ENCODE measurements at regions not wholly inside any gene's neighbourhood (a gene's known extent, or its start where the extent isn't known, plus 50 kb on each side); places are given as distances from the start of the nearest gene placed in this dataset.
A peak's percentile ranks its signal among the peaks of the same experiment; 100 is the strongest.

DNA sequence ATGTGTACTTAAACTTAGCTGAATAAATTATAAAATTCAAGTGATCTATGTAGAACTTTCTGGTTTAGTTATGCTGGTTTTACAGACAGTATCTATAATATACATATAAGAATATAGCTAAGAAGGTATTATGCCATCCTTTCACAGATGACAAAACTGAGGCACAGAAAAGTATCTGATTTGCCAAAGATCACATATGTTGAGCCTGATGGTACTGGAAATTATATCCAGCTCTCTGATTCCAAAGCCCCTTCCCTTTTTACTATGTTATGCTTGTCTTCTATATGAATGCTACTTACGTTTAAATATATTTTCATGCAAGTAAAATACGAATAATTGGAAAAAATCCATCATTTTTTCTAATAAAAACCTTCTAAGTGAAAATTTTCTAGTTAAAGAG lies 1631.3 kb downstream of the DPP10 start:
- Histone ChIP-seq H3K9me3 (ENCODE audit: insufficient read depth, low read length) (no peaks in the 10 kb centered on the region), H3K27me3 (ENCODE audit: insufficient read depth, insufficient read length) (no peaks in the 10 kb centered on the region), H3K9ac (ENCODE audit: insufficient read length, low read depth) (no peak overlapping the region), H3K4me1 (ENCODE audit: insufficient read depth, insufficient read length) (no peaks in the 10 kb centered on the region), H3K4me3 (ENCODE audit: insufficient read length, low read depth) (no peak overlapping the region), H3K36me3 (ENCODE audit: insufficient read depth, insufficient read length, low read length) (no peaks in the 10 kb centered on the region)
- TF ChIP-seq SUZ12 (IDR thresholded peaks at IDR 0.05; ENCODE audit: extremely low read depth, insufficient read depth, insufficient read length) (no peak), YY1 (IDR thresholded peaks at IDR 0.05; ENCODE audit: insufficient read depth, insufficient read length) (no peak), ZNF274 (IDR thresholded peaks at IDR 0.05; ENCODE audit: low read depth, low read length) (no peak)
- no peak for DNase-seq (ENCODE audit: low read depth, low spot score)

- Histone ChIP-seq H3K4me1 (ENCODE audit: insufficient read depth, insufficient read length) (no peaks in the 10 kb centered on the region), H3K4me3 (ENCODE audit: insufficient read length, low read depth) (no peak overlapping the region)
- TF ChIP-seq YY1 (IDR thresholded peaks at IDR 0.05; ENCODE audit: insufficient read depth, insufficient read length) (no peak), SUZ12 (IDR thresholded peaks at IDR 0.05; ENCODE audit: extremely low read depth, insufficient read depth, insufficient read length) (no peak), ZNF274 (IDR thresholded peaks at IDR 0.05; ENCODE audit: low read depth, low read length) (no peak)
These were observed 1631.7 kb downstream of the DPP10 start for GRCh38 chr2:116074161-116074560.

GRCh38 chr2:116088236-116088635 lies 1645.8 kb downstream of the DPP10 start:
- no peaks in the 10 kb centered on the region for H3K9me3 ChIP-seq (ENCODE audit: insufficient read depth, low read length)
- no peaks in the 10 kb centered on the region for H3K4me1 ChIP-seq (ENCODE audit: insufficient read depth, insufficient read length)
- no peak overlapping the region for H3K4me3 ChIP-seq (ENCODE audit: insufficient read length, low read depth)
- no peak overlapping the region for H3K9ac ChIP-seq (ENCODE audit: insufficient read length, low read depth)
- H3K27me3 ChIP-seq (ENCODE audit: insufficient read depth, insufficient read length) = no peaks in the 10 kb centered on the region
- H3K36me3 ChIP-seq (ENCODE audit: insufficient read depth, insufficient read length, low read length) = no peaks in the 10 kb centered on the region
- TF ChIP-seq ZNF274 (IDR thresholded peaks at IDR 0.05; ENCODE audit: low read depth, low read length) = no peak
- no peak for TF ChIP-seq SUZ12 (IDR thresholded peaks at IDR 0.05; ENCODE audit: extremely low read depth, insufficient read depth, insufficient read length)
- no peak for TF ChIP-seq YY1 (IDR thresholded peaks at IDR 0.05; ENCODE audit: insufficient read depth, insufficient read length)
- DNase-seq (ENCODE audit: low read depth, low spot score) = no peak

More at GRCh38 chr2:116074161-116074560, 1631.7 kb downstream of the DPP10 start:
- Histone ChIP-seq H3K27me3 (ENCODE audit: insufficient read depth, insufficient read length) (no peaks in the 10 kb centered on the region), H3K9ac (ENCODE audit: insufficient read length, low read depth) (no peak overlapping the region), H3K9me3 (ENCODE audit: insufficient read depth, low read length) (no peaks in the 10 kb centered on the region), H3K36me3 (ENCODE audit: insufficient read depth, insufficient read length, low read length) (no peaks in the 10 kb centered on the region)
- no peak for DNase-seq (ENCODE audit: low read depth, low spot score)

GRCh38 chr2:116094196-116094595 lies 1651.8 kb downstream of the DPP10 start:
- Histone ChIP-seq H3K9ac (ENCODE audit: insufficient read length, low read depth) (no peak overlapping the region), H3K36me3 (ENCODE audit: insufficient read depth, insufficient read length, low read length) (no peaks in the 10 kb centered on the region), H3K9me3 (ENCODE audit: insufficient read depth, low read length) (no peaks in the 10 kb centered on the region), H3K4me1 (ENCODE audit: insufficient read depth, insufficient read length) (no peaks in the 10 kb centered on the region), H3K27me3 (ENCODE audit: insufficient read depth, insufficient read length) (no peaks in the 10 kb centered on the region), H3K4me3 (ENCODE audit: insufficient read length, low read depth) (no peak overlapping the region)
- TF ChIP-seq SUZ12 (IDR thresholded peaks at IDR 0.05; ENCODE audit: extremely low read depth, insufficient read depth, insufficient read length) (no peak), ZNF274 (IDR thresholded peaks at IDR 0.05; ENCODE audit: low read depth, low read length) (no peak), YY1 (IDR thresholded peaks at IDR 0.05; ENCODE audit: insufficient read depth, insufficient read length) (no peak)
- DNase-seq (ENCODE audit: low read depth, low spot score) = peak; percentile 20

DNA sequence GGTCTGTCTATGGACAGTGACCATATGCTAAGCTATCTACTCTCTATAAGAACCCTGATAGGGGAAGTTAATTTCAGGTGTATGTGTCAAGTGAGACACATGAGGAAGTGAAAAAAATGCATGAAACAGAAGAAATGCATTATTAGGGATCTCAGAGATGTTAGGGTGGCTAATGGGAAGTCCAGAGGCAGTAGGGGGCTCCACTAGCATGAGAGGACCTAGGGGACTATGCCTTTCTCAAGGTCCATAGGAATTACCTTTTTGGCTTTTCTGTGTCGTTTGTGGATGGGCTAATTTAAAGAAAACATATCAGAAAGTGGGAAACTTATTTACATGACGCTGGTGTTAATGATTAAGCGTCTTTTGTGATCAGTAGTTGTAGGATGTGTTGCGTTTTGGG lies 1653.2 kb downstream of the DPP10 start:
- H3K4me1 ChIP-seq (ENCODE audit: insufficient read depth, insufficient read length) = no peaks in the 10 kb centered on the region
- H3K27me3 ChIP-seq (ENCODE audit: insufficient read depth, insufficient read length) = no peaks in the 10 kb centered on the region
- DNase-seq (ENCODE audit: low read depth, low spot score) = no peak
- H3K9ac ChIP-seq (ENCODE audit: insufficient read length, low read depth) = no peak overlapping the region
- no peak overlapping the region for H3K4me3 ChIP-seq (ENCODE audit: insufficient read length, low read depth)
- H3K9me3 ChIP-seq (ENCODE audit: insufficient read depth, low read length) = no peaks in the 10 kb centered on the region
- TF ChIP-seq SUZ12 (IDR thresholded peaks at IDR 0.05; ENCODE audit: extremely low read depth, insufficient read depth, insufficient read length) (no peak), YY1 (IDR thresholded peaks at IDR 0.05; ENCODE audit: insufficient read depth, insufficient read length) (no peak), ZNF274 (IDR thresholded peaks at IDR 0.05; ENCODE audit: low read depth, low read length) (no peak)
- no peaks in the 10 kb centered on the region for H3K36me3 ChIP-seq (ENCODE audit: insufficient read depth, insufficient read length, low read length)

GRCh38 chr2:116098049-116098448 lies 1655.6 kb downstream of the DPP10 start:
- Histone ChIP-seq H3K36me3 (ENCODE audit: insufficient read depth, insufficient read length, low read length) (no peaks in the 10 kb centered on the region), H3K27me3 (ENCODE audit: insufficient read depth, insufficient read length) (no peaks in the 10 kb centered on the region), H3K9me3 (ENCODE audit: insufficient read depth, low read length) (no peaks in the 10 kb centered on the region), H3K9ac (ENCODE audit: insufficient read length, low read depth) (no peak overlapping the region), H3K4me3 (ENCODE audit: insufficient read length, low read depth) (no peak overlapping the region), H3K4me1 (ENCODE audit: insufficient read depth, insufficient read length) (no peaks in the 10 kb centered on the region)
- no peak for TF ChIP-seq YY1 (IDR thresholded peaks at IDR 0.05; ENCODE audit: insufficient read depth, insufficient read length)
- TF ChIP-seq SUZ12 (IDR thresholded peaks at IDR 0.05; ENCODE audit: extremely low read depth, insufficient read depth, insufficient read length) = no peak
- TF ChIP-seq ZNF274 (IDR thresholded peaks at IDR 0.05; ENCODE audit: low read depth, low read length) = no peak
- DNase-seq (ENCODE audit: low read depth, low spot score) = no peak

GRCh38 chr2:116109471-116109870 lies 1667.0 kb downstream of the DPP10 start:
- DNase-seq (ENCODE audit: low read depth, low spot score) = no peak
- Histone ChIP-seq H3K27me3 (ENCODE audit: insufficient read depth, insufficient read length) (no peaks in the 10 kb centered on the region), H3K4me1 (ENCODE audit: insufficient read depth, insufficient read length) (no peaks in the 10 kb centered on the region), H3K9me3 (ENCODE audit: insufficient read depth, low read length) (no peaks in the 10 kb centered on the region), H3K4me3 (ENCODE audit: insufficient read length, low read depth) (no peak overlapping the region), H3K36me3 (ENCODE audit: insufficient read depth, insufficient read length, low read length) (no peaks in the 10 kb centered on the region), H3K9ac (ENCODE audit: insufficient read length, low read depth) (no peak overlapping the region)
- no peak for TF ChIP-seq SUZ12 (IDR thresholded peaks at IDR 0.05; ENCODE audit: extremely low read depth, insufficient read depth, insufficient read length)
- TF ChIP-seq ZNF274 (IDR thresholded peaks at IDR 0.05; ENCODE audit: low read depth, low read length) = no peak
- TF ChIP-seq YY1 (IDR thresholded peaks at IDR 0.05; ENCODE audit: insufficient read depth, insufficient read length) = no peak
